GM11168 (cell line): ENCODE measurements at regions not wholly inside any gene's neighbourhood (a gene's known extent, or its start where the extent isn't known, plus 50 kb on each side); places are given as distances from the start of the nearest gene placed in this dataset.
"Not testable (repeated sequence)": the region's sequence is repeated elsewhere in the genome, so short reads cannot be mapped to it uniquely, and the experiment has no call there.

Experiments
- in situ Hi-C: fragments of 300-500 bp; cut with MboI; formaldehyde crosslinking; loops from one replicate; pipeline ENCODE4 v1.12.0; 2022; ENCODE audit warnings: low sequenced_read_pairs; ENCODE audit not compliant: unreplicated experiment

- in situ Hi-C loops, result no loop called here
These were observed 136.0 kb upstream of the ARX start for GRCh38 chrX:25151749-25152148.

GRCh38 chrX:25144043-25144940, 128.5 kb upstream of the ARX start:
- in situ Hi-C loops, result loop anchor here (5.0 to 10.0 kb wide), 2 partner anchors 122 to 309 kb away; no protein-coding TSS in a partner anchor

GRCh38 chrX:25143596-25143995, 127.8 kb upstream of the ARX start:
- in situ Hi-C loops, result loop anchor here (5.0 to 10.0 kb wide), 2 partner anchors 121 to 309 kb away; no protein-coding TSS in a partner anchor

- in situ Hi-C loops, result loop anchor here (5.0 to 10.0 kb wide), 2 partner anchors 119 to 307 kb away; no protein-coding TSS in a partner anchor
These were observed 125.9 kb upstream of the ARX start for GRCh38 chrX:25141684-25142083.

- in situ Hi-C loops, result no loop called here
These were observed 115.3 kb upstream of the ARX start for GRCh38 chrX:25131055-25131454.

- in situ Hi-C loops, result no loop called here
These were observed 114.9 kb upstream of the ARX start for GRCh38 chrX:25130619-25131018.

GRCh38 chrX:25125483-25125882, 109.7 kb upstream of the ARX start:
- in situ Hi-C loops, result no loop called here

- in situ Hi-C loops, result no loop called here
These were observed 108.6 kb upstream of the ARX start for GRCh38 chrX:25124391-25124790.

GRCh38 chrX:25112156-25112555, 96.4 kb upstream of the ARX start:
- in situ Hi-C loops, result no loop called here

GRCh38 chrX:25108481-25108880, 92.7 kb upstream of the ARX start:
- in situ Hi-C loops, result no loop called here

- in situ Hi-C loops, result no loop called here
These were observed 89.5 kb upstream of the ARX start for GRCh38 chrX:25105221-25105620.

- in situ Hi-C loops, result no loop called here
These were observed 80.8 kb upstream of the ARX start for GRCh38 chrX:25096522-25097045.

- in situ Hi-C loops, result not testable (repeated sequence)
These were observed 75.4 kb upstream of the ARX start for GRCh38 chrX:25091152-25091551.

- in situ Hi-C loops, result no loop called here
These were observed 68.7 kb upstream of the ARX start for GRCh38 chrX:25084446-25084845.

GRCh38 chrX:25083661-25084060, 67.9 kb upstream of the ARX start:
- in situ Hi-C loops, result no loop called here

GRCh38 chrX:25079020-25079419, 63.3 kb upstream of the ARX start:
- in situ Hi-C loops, result no loop called here

- in situ Hi-C loops, result no loop called here
These were observed 61.3 kb upstream of the ARX start for GRCh38 chrX:25076941-25077500.

GRCh38 chrX:25072247-25072646, 56.5 kb upstream of the ARX start:
- in situ Hi-C loops, result no loop called here

- in situ Hi-C loops, result no loop called here
These were observed 54.3 kb upstream of the ARX start for GRCh38 chrX:25070038-25070437.

- in situ Hi-C loops, result no loop called here
These were observed 53.4 kb upstream of the ARX start for GRCh38 chrX:25069209-25069608.

- in situ Hi-C loops, result no loop called here
These were observed 52.6 kb upstream of the ARX start for GRCh38 chrX:25068340-25068739.
